Breast epithelium (tissue), 4 donors: ENCODE measurements at regions not wholly inside any gene's neighbourhood (a gene's known extent, or its start where the extent isn't known, plus 50 kb on each side); places are given as distances from the start of the nearest gene placed in this dataset.
"Not testable (repeated sequence)": the region's sequence is repeated elsewhere in the genome, so short reads cannot be mapped to it uniquely, and the experiment has no call there.

ENCODE experiments used
- DNase-seq, 2 donors: peaks; one replicate each; pipeline ENCODE4 v3.0.0-alpha.2; 2019; ENCODE audit warnings: low spot score in 2 of 2
- H3K27ac ChIP-seq, 2 donors: fragments of 200-600 bp; sonication (generic) in 1 of 2; one replicate each; pipeline ENCODE4 v1.5.1; 2016 to 2019; ENCODE audit warnings: mild to moderate bottlenecking in 1 of 2
- H3K27me3 ChIP-seq, 2 donors: fragments of 200-600 bp; sonication (generic) in 1 of 2; one replicate each; pipeline versions ENCODE4 v1.5.1 to v1.6.0; 2017 to 2019; ENCODE audit warnings: control low read depth in 1 of 2, mild to moderate bottlenecking in 1 of 2
- H3K36me3 ChIP-seq: fragments of 200-600 bp; one replicate; pipeline ENCODE4 v1.5.1; 2019
- H3K4me1 ChIP-seq, 2 donors: fragments of 200-600 bp; sonication (generic); one replicate each; pipeline ENCODE4 v1.5.1; 2016 to 2019; ENCODE audit warnings: control low read depth in 1 of 2
- H3K4me3 ChIP-seq, 3 donors: fragments of 200-600 bp; sonication (generic); 1 replicate in 2 of 3; 2 replicates in 1 of 3; pipeline ENCODE4 v1.5.1; 2016 to 2019; ENCODE audit warnings: mild to moderate bottlenecking in 3 of 3, moderate library complexity in 2 of 3
- H3K9me3 ChIP-seq, 2 donors: fragments of 200-600 bp; sonication (generic) in 1 of 2; one replicate each; pipeline ENCODE4 v1.5.1; 2016 to 2019; ENCODE audit warnings: control low read depth in 1 of 2
- CTCF ChIP-seq, 3 donors: fragments of 450-650 bp; IDR thresholded peaks; one replicate each; pipeline ENCODE4 v1.5.1; 2016 to 2017; ENCODE audit warnings: antibody characterized with exemption in 3 of 3, mild to moderate bottlenecking in 3 of 3, moderate library complexity in 3 of 3
- POLR2A ChIP-seq: fragments of 450-650 bp; IDR thresholded peaks from one replicate; pipeline ENCODE4 v1.6.1; 2016; ENCODE audit warnings: antibody characterized with exemption, mild to moderate bottlenecking, moderate library complexity
- POLR2AphosphoS5 ChIP-seq, 3 donors: sonication (generic); formaldehyde crosslinking; IDR thresholded peaks; one replicate each; pipeline ENCODE4 v1.6.1; 2017; ENCODE audit warnings: antibody characterized with exemption in 3 of 3
- intact Hi-C: fragments of 100-400 bp; cut with DNase I; formaldehyde crosslinking; loops from one replicate; pipeline ENCODE4 v1.15.1; 2023; ENCODE audit warnings: low total_unique reads

GRCh38 chr17:71769850-71770249, 351.0 kb upstream of the SOX9 start:
- H3K9me3 ChIP-seq, result no peaks in the 10 kb centered on the region
- intact Hi-C loops, result no loop called here
- no peak overlapping the region for H3K27ac ChIP-seq
- DNase-seq, result no peak
- TF ChIP-seq POLR2A (no peak), CTCF (IDR thresholded peaks at IDR 0.05) (no peak), POLR2AphosphoS5 (IDR thresholded peaks at IDR 0.05) (no peak)
- H3K4me1 ChIP-seq, result no peaks in the 10 kb centered on the region
- no peaks in the 10 kb centered on the region for H3K36me3 ChIP-seq
- no peak overlapping the region for H3K4me3 ChIP-seq
- no peaks in the 10 kb centered on the region for H3K27me3 ChIP-seq

- Histone ChIP-seq H3K4me1 (no peaks in the 10 kb centered on the region), H3K27me3 (no peaks in the 10 kb centered on the region), H3K36me3 (no peaks in the 10 kb centered on the region), H3K9me3 (no peaks in the 10 kb centered on the region), H3K27ac (no peak overlapping the region), H3K4me3 (no peak overlapping the region)
- DNase-seq, result no peak
- no peak for TF ChIP-seq POLR2A
- intact Hi-C loops, result no loop called here
Observed at GRCh38 chr17:71777048-71777640, 343.7 kb upstream of the SOX9 start.

GRCh38 chr17:71779482-71779881, 341.3 kb upstream of the SOX9 start:
- no peak for DNase-seq
- TF ChIP-seq CTCF (IDR thresholded peaks at IDR 0.05) (no peak), POLR2AphosphoS5 (IDR thresholded peaks at IDR 0.05) (no peak), POLR2A (no peak)
- Histone ChIP-seq H3K4me3 (no peak overlapping the region), H3K27ac (no peak overlapping the region), H3K36me3 (no peaks in the 10 kb centered on the region), H3K27me3 (no peaks in the 10 kb centered on the region), H3K4me1 (no peaks in the 10 kb centered on the region), H3K9me3 (no peaks in the 10 kb centered on the region)
- intact Hi-C loops, result no loop called here

GRCh38 chr17:71780596-71780995, 340.2 kb upstream of the SOX9 start:
- no peak for DNase-seq
- no peak overlapping the region for H3K27ac ChIP-seq
- no peak for TF ChIP-seq POLR2A
- no peak for TF ChIP-seq POLR2AphosphoS5 (IDR thresholded peaks at IDR 0.05)
- no peak for TF ChIP-seq CTCF (IDR thresholded peaks at IDR 0.05)

GRCh38 chr17:71782021-71782420, 338.8 kb upstream of the SOX9 start:
- DNase-seq, H3K36me3 ChIP-seq, H3K9me3 ChIP-seq, intact Hi-C loops, H3K27ac ChIP-seq, H3K27me3 ChIP-seq, H3K4me1 ChIP-seq, H3K4me3 ChIP-seq: not testable (repeated sequence)

More at GRCh38 chr17:71780596-71780995, 340.2 kb upstream of the SOX9 start:
- Histone ChIP-seq H3K4me3 (no peak overlapping the region), H3K36me3 (no peaks in the 10 kb centered on the region), H3K9me3 (no peaks in the 10 kb centered on the region), H3K4me1 (no peaks in the 10 kb centered on the region), H3K27me3 (no peaks in the 10 kb centered on the region)
- intact Hi-C loops, result no loop called here

GRCh38 chr17:71790791-71791190, 330.0 kb upstream of the SOX9 start:
- Histone ChIP-seq H3K27ac (no peak overlapping the region), H3K27me3 (peaks cover 0 to 2% of the 10 kb centered on the region in 2 donors), H3K9me3 (no peaks in the 10 kb centered on the region), H3K4me3 (no peak overlapping the region), H3K36me3 (no peaks in the 10 kb centered on the region), H3K4me1 (no peaks in the 10 kb centered on the region)
- no peak for TF ChIP-seq POLR2A
- TF ChIP-seq POLR2AphosphoS5 (IDR thresholded peaks at IDR 0.05), result no peak
- no peak for TF ChIP-seq CTCF (IDR thresholded peaks at IDR 0.05)
- DNase-seq, result no peak
- intact Hi-C loops, result loop anchor here (10.0 kb wide), 1 partner anchor 334 kb away; the partner anchor contains the start of gene SOX9
